ENCODE measurements at regions not wholly inside any gene's neighbourhood (a gene's known extent, or its start where the extent isn't known, plus 50 kb on each side); places are given as distances from the start of the nearest gene placed in this dataset.

- 89 to 90% (median 89%) methylated on average over 29 of the region's 29 CpGs for WGBS, 3 donors
- Histone ChIP-seq H3K9me3 (no peaks in the 10 kb centered on the region), H3K27me3 (ENCODE audit: insufficient read depth in 3 of 3, low read length in 2 of 3) (no peaks in the 10 kb centered on the region), H3K36me3 (ENCODE audit: insufficient read depth in 1 of 2, low read depth in 1 of 2) (no peaks in the 10 kb centered on the region), H3K4me3 (no peak overlapping the region), H3K27ac (no peak overlapping the region), H3K4me1 (no peaks in the 10 kb centered on the region)
- ATAC-seq (no peak), DNase-seq (no peak)
- intact Hi-C loops (cut with DNase I): no loop called here
- TF ChIP-seq CTCF (IDR thresholded peaks at IDR 0.05): no peak
These were observed 436.2 kb downstream of the SLITRK6 start for GRCh38 chr13:85362980-85363379.

- no peaks in the 10 kb centered on the region for H3K9me3 ChIP-seq
- no peaks in the 10 kb centered on the region for H3K27me3 ChIP-seq (ENCODE audit: insufficient read depth in 3 of 3, low read length in 2 of 3)
- no peak overlapping the region for H3K27ac ChIP-seq
- H3K4me3 ChIP-seq: no peak overlapping the region
- no peak for DNase-seq
- H3K36me3 ChIP-seq (ENCODE audit: insufficient read depth in 1 of 2, low read depth in 1 of 2): no peaks in the 10 kb centered on the region
- ATAC-seq: no peak
- WGBS, 3 donors: 55 to 73% (median 61%) methylated on average over 5 of the region's 5 CpGs
- intact Hi-C loops (cut with DNase I): no loop called here
- H3K4me1 ChIP-seq: no peaks in the 10 kb centered on the region
- TF ChIP-seq CTCF (IDR thresholded peaks at IDR 0.05): no peak
These were observed 452.0 kb downstream of the SLITRK6 start for GRCh38 chr13:85347251-85347650.

GRCh38 chr13:85334187-85334586 lies 465.0 kb downstream of the SLITRK6 start:
- Histone ChIP-seq H3K27me3 (ENCODE audit: insufficient read depth in 3 of 3, low read length in 2 of 3) (no peaks in the 10 kb centered on the region), H3K9me3 (no peaks in the 10 kb centered on the region), H3K36me3 (ENCODE audit: insufficient read depth in 1 of 2, low read depth in 1 of 2) (no peaks in the 10 kb centered on the region), H3K4me3 (no peak overlapping the region), H3K4me1 (no peaks in the 10 kb centered on the region), H3K27ac (no peak overlapping the region)
- ATAC-seq (no peak), DNase-seq (no peak)
- intact Hi-C loops (cut with DNase I): no loop called here
- TF ChIP-seq CTCF (IDR thresholded peaks at IDR 0.05): no peak
- WGBS, 3 donors: 71 to 90% (median 85%) methylated on average over 4 of the region's 4 CpGs

GRCh38 chr13:85333506-85334020 lies 465.7 kb downstream of the SLITRK6 start:
- H3K27ac ChIP-seq: no peak overlapping the region
- no peaks in the 10 kb centered on the region for H3K27me3 ChIP-seq (ENCODE audit: insufficient read depth in 3 of 3, low read length in 2 of 3)
- H3K36me3 ChIP-seq (ENCODE audit: insufficient read depth in 1 of 2, low read depth in 1 of 2): no peaks in the 10 kb centered on the region
- H3K4me1 ChIP-seq: no peaks in the 10 kb centered on the region
- no peak for TF ChIP-seq CTCF (IDR thresholded peaks at IDR 0.05)
- ATAC-seq (no peak), DNase-seq (no peak)
- no peak overlapping the region for H3K4me3 ChIP-seq
- intact Hi-C loops (cut with DNase I): no loop called here
- 32 to 41% (median 38%) methylated on average over 2 of the region's 2 CpGs for WGBS, 3 donors
- H3K9me3 ChIP-seq: no peaks in the 10 kb centered on the region

GRCh38 chr13:85332615-85333014 lies 466.6 kb downstream of the SLITRK6 start:
- H3K27ac ChIP-seq: no peak overlapping the region
- H3K4me3 ChIP-seq: no peak overlapping the region
- intact Hi-C loops (cut with DNase I): no loop called here
- no peaks in the 10 kb centered on the region for H3K27me3 ChIP-seq (ENCODE audit: insufficient read depth in 3 of 3, low read length in 2 of 3)
- ATAC-seq: no peak
- no peaks in the 10 kb centered on the region for H3K9me3 ChIP-seq
- no peak for DNase-seq
- no peak for TF ChIP-seq CTCF (IDR thresholded peaks at IDR 0.05)
- H3K4me1 ChIP-seq: no peaks in the 10 kb centered on the region
- H3K36me3 ChIP-seq (ENCODE audit: insufficient read depth in 1 of 2, low read depth in 1 of 2): no peaks in the 10 kb centered on the region
- WGBS, 3 donors: 84 to 86% (median 85%) methylated on average over 2 of the region's 2 CpGs
